ENCODE measurements at regions not wholly inside any gene's neighbourhood (a gene's known extent, or its start where the extent isn't known, plus 50 kb on each side); places are given as distances from the start of the nearest gene placed in this dataset.
"Not testable (repeated sequence)": the region's sequence is repeated elsewhere in the genome, so short reads cannot be mapped to it uniquely, and the experiment has no call there.

DNA sequence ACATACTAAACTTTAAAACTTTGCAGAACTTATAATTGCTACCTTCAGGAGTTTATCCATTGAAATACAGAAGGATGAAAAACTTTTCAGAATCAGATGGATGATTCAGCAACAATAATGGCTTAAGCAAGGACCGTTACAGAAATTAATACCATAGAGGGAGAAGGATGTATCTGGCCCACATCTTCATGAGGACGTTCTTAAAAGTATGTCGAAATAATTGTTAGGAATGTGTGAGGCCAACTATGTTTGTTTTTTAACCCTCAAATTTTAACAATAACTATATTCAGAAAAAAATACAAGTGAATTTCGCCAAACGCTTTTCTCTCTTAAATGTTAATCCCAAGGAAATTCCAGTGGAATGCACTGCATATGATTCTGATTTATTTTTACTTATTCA lies 105.2 kb upstream of the EPHA3 start:
- DNase-seq = no peak
- Histone ChIP-seq H3K36me3 (no peaks in the 10 kb centered on the region), H3K4me1 (no peaks in the 10 kb centered on the region), H3K4me3 (no peak overlapping the region), H3K27me3 (no peaks in the 10 kb centered on the region), H3K9me3 (no peaks in the 10 kb centered on the region), H3K27ac (no peak overlapping the region)
- TF ChIP-seq, protein P1, sequence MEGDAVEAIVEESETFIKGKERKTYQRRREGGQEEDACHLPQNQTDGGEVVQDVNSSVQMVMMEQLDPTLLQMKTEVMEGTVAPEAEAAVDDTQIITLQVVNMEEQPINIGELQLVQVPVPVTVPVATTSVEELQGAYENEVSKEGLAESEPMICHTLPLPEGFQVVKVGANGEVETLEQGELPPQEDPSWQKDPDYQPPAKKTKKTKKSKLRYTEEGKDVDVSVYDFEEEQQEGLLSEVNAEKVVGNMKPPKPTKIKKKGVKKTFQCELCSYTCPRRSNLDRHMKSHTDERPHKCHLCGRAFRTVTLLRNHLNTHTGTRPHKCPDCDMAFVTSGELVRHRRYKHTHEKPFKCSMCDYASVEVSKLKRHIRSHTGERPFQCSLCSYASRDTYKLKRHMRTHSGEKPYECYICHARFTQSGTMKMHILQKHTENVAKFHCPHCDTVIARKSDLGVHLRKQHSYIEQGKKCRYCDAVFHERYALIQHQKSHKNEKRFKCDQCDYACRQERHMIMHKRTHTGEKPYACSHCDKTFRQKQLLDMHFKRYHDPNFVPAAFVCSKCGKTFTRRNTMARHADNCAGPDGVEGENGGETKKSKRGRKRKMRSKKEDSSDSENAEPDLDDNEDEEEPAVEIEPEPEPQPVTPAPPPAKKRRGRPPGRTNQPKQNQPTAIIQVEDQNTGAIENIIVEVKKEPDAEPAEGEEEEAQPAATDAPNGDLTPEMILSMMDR (IDR thresholded peaks at IDR 0.05) = no peak
- no peak for TF ChIP-seq POLR2A (IDR thresholded peaks at IDR 0.05)
- intact Hi-C loops (cut with DNase I; ENCODE audit: low total_unique reads) = no loop called here

DNA sequence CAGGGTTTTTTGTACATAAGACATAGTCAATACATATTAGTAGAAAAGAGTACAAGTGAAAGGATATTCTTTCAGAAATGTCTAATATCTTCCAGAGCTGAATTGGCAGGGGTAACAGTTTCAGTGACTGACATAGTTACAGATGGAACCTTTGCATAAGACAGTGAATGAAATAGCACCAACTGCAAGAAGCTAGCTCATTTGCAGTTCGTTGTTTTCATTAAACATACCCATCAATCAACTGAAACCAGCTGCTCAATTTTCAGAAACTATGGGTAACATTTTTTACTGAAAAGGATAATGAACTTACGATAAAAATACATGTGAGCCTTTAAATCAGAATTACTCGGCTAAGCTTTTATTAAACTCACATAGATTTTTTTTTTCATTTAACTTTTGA lies 93.9 kb upstream of the EPHA3 start:
- Histone ChIP-seq H3K27ac (no peak overlapping the region), H3K36me3 (no peaks in the 10 kb centered on the region), H3K4me1 (no peaks in the 10 kb centered on the region), H3K9me3 (no peaks in the 10 kb centered on the region), H3K4me3 (no peak overlapping the region), H3K27me3 (no peaks in the 10 kb centered on the region)
- no peak for DNase-seq
- intact Hi-C loops (cut with DNase I; ENCODE audit: low total_unique reads) = no loop called here
- no peak for TF ChIP-seq POLR2A (IDR thresholded peaks at IDR 0.05)
- TF ChIP-seq, protein P1 (IDR thresholded peaks at IDR 0.05) = no peak

DNA sequence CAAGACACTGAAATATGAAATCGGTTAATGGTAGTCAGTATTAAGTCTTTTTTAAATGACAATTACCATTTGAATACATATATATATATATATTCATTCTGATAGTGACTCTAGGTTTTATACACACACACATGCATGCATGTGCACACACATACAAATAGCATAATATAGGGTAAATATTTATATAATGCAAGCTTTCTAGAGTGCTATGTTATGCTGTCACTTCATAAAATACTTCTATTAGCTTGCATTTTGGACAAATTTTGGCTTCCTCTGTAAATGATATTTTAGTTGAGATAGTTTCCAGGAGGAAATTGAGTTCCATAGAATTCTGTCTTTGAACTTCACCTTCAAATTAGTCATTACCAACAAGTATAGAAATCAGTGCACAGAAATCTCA lies 89.9 kb upstream of the EPHA3 start:
- Histone ChIP-seq H3K4me3 (no peak overlapping the region), H3K36me3 (no peaks in the 10 kb centered on the region), H3K4me1 (no peaks in the 10 kb centered on the region), H3K9me3 (no peaks in the 10 kb centered on the region), H3K27ac (no peak overlapping the region), H3K27me3 (no peaks in the 10 kb centered on the region)
- intact Hi-C loops (cut with DNase I; ENCODE audit: low total_unique reads) = no loop called here
- TF ChIP-seq, protein P1 (IDR thresholded peaks at IDR 0.05) = no peak
- no peak for TF ChIP-seq POLR2A (IDR thresholded peaks at IDR 0.05)
- DNase-seq = no peak

DNA sequence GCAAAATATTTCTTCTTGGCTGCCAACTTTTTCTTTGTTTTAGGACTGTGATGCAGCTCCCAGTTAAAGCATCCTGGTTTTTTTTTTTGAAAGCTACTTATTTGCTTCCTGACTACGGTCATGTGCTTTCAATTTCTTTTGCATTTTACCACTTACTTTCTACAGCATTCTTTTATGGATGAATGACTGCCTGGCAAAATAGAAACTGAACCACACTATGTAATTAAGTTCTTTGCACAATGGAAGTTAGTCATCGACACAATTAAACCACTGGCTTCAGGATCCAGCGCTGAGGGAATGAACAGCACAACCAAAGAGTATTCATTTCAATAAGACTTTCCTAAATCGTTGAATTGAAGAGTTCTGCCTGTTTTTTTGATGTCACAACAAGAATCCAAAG lies 82.2 kb upstream of the EPHA3 start:
- intact Hi-C loops (cut with DNase I; ENCODE audit: low total_unique reads) = no loop called here

DNA sequence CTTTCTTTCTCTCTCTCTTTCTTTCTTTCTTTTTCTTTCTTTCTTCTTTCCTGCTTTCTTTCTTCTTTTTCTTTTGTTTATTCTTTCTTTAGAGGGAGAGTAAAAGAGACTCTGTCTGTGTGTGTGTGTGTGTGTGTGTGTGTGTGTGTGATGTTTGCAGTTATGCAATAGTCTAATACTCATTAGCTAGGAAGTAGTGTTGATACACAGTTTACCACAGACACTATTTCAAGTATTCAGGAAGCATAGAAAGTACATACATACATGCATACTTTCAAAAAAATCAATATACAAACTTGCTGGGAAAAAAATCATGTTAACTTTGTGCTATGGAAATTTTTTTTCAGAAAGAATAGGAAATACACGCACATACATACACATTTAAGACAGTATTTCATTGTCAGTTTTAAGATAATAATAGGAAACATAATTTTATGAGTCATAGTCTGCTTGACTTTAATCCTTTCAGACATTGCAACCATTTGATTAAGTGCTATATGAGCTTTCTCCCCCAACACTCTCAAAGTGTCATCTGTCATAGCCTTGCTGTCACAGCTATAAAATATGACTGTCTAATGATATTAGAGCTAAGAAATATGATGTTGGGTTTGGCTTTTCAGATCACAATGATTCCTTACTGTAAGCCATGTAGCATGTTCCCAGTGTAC lies 74.9 kb upstream of the EPHA3 start:
- H3K27me3 ChIP-seq = no peaks in the 10 kb centered on the region
- H3K4me1 ChIP-seq = no peaks in the 10 kb centered on the region
- H3K36me3 ChIP-seq = no peaks in the 10 kb centered on the region
- H3K27ac ChIP-seq = no peak overlapping the region
- DNase-seq = no peak
- no peaks in the 10 kb centered on the region for H3K9me3 ChIP-seq
- no peak overlapping the region for H3K4me3 ChIP-seq
- intact Hi-C loops (cut with DNase I; ENCODE audit: low total_unique reads) = no loop called here
- no peak for TF ChIP-seq POLR2A (IDR thresholded peaks at IDR 0.05)
- TF ChIP-seq, protein P1 (IDR thresholded peaks at IDR 0.05) = no peak

More for the DNA sequence above, 82.2 kb upstream of the EPHA3 start:
- H3K9me3 ChIP-seq = no peaks in the 10 kb centered on the region
- no peaks in the 10 kb centered on the region for H3K4me1 ChIP-seq
- TF ChIP-seq POLR2A (IDR thresholded peaks at IDR 0.05) = no peak
- TF ChIP-seq, protein P1 (IDR thresholded peaks at IDR 0.05) = no peak
- no peaks in the 10 kb centered on the region for H3K27me3 ChIP-seq
- H3K36me3 ChIP-seq = no peaks in the 10 kb centered on the region
- H3K4me3 ChIP-seq = no peak overlapping the region
- no peak overlapping the region for H3K27ac ChIP-seq
- no peak for DNase-seq

DNA sequence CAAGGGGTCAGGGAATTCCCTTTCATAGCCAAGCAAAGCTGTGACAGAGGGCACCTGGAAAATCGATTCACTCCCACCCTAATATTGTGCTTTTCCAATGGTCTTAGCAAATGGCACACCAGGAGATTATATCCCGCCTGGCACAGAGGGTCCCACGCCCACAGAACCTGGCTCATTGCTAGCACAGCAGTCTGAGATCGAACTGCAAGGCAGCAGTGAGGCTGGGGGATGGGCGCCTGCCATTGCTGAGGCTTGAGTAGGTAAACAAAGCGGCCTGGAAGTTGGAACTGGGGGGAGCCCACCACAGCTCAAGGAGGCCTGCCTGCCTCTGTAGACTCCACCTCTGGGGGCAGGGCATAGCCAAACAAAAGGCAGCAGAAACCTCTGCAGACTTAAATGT lies 72.7 kb upstream of the EPHA3 start:
- H3K27me3 ChIP-seq; H3K4me3 ChIP-seq; H3K27ac ChIP-seq; DNase-seq; intact Hi-C loops (cut with DNase I; ENCODE audit: low total_unique reads); H3K4me1 ChIP-seq; H3K36me3 ChIP-seq; H3K9me3 ChIP-seq: not testable (repeated sequence)

All from uterus (tissue), 3 donors.